Caco-2 (cell line): ENCODE measurements at regions not wholly inside any gene's neighbourhood (a gene's known extent, or its start where the extent isn't known, plus 50 kb on each side); places are given as distances from the start of the nearest gene placed in this dataset.

Experiments
- BruUV-seq: library from RNA; stranded (reverse); fragments of 400-500 nt; replicated peaks from 2 replicates; lab custom pipeline; 2021; lab: Mats Ljungman, UMichigan
- CTCF ChIA-PET: fragments of 300-600 bp; sonication (Branson Sonifier 250); formaldehyde crosslinking; loops from one replicate; lab custom pipeline; 2022; ENCODE audit warnings: antibody characterized with exemption; lab: Charles Lee
- POLR2A ChIA-PET: fragments of 300-600 bp; sonication (Branson Sonifier 250); formaldehyde crosslinking; loops from one replicate; lab custom pipeline; 2022; ENCODE audit warnings: antibody characterized with exemption; lab: Charles Lee
- DNase-seq, 2 experiments: peaks; one replicate each; pipeline versions ENCODE4 v3.0.0 to v3.0.0-alpha.2; 2020 to 2022
- H3K27me3 ChIP-seq: replicated peaks from 2 replicates; pipeline ENCODE4 v1.6.0; 2011; ENCODE audit warnings: low read length; ENCODE audit not compliant: control insufficient read depth, insufficient read depth
- H3K36me3 ChIP-seq: 2 replicates; pipeline ENCODE4 v1.5.1; 2011; ENCODE audit warnings: low read length; ENCODE audit not compliant: control insufficient read depth, insufficient read depth
- H3K4me1 ChIP-seq: fragments of 250-450 bp; sonication (Bioruptor Pico); 2 replicates; pipeline ENCODE4 v1.5.1; 2020; ENCODE audit warnings: mild to moderate bottlenecking
- H3K4me3 ChIP-seq: 2 replicates; pipeline ENCODE4 v1.5.1; 2011; ENCODE audit warnings: low read depth, mild to moderate bottlenecking, control low read depth, low read length
- H3K9me3 ChIP-seq: fragments of 250-450 bp; sonication (Bioruptor Pico); 2 replicates; pipeline ENCODE4 v1.5.1; 2020; ENCODE audit warnings: mild to moderate bottlenecking, moderate library complexity
- H3K27ac Mint-ChIP-seq: one replicate; pipeline ENCODE4 v1.8.0; 2022; ENCODE audit warnings: mixed read lengths; ENCODE audit not compliant: unreplicated experiment
- H3K27me3 Mint-ChIP-seq: one replicate; pipeline ENCODE4 v1.8.0; 2022; ENCODE audit warnings: mixed read lengths; ENCODE audit not compliant: insufficient read depth, unreplicated experiment
- H3K36me3 Mint-ChIP-seq: one replicate; pipeline ENCODE4 v1.8.0; 2022; ENCODE audit warnings: mild to moderate bottlenecking, mixed read lengths; ENCODE audit not compliant: insufficient read depth, unreplicated experiment
- H3K4me1 Mint-ChIP-seq: one replicate; pipeline ENCODE4 v1.8.0; 2022; ENCODE audit warnings: low read depth, mixed read lengths; ENCODE audit not compliant: unreplicated experiment
- H3K4me3 Mint-ChIP-seq: one replicate; pipeline ENCODE4 v1.8.0; 2022; ENCODE audit warnings: mild to moderate bottlenecking, moderate library complexity, mixed read lengths; ENCODE audit not compliant: unreplicated experiment
- H3K9me3 Mint-ChIP-seq: one replicate; pipeline ENCODE4 v1.8.0; 2022; ENCODE audit warnings: mixed read lengths; ENCODE audit not compliant: unreplicated experiment
- CTCF ChIP-seq, 2 experiments: fragments of 200-600 bp in 1 of 2; IDR thresholded peaks; 1 replicate in 1 of 2; 2 replicates in 1 of 2; pipeline versions ENCODE4 v1.5.1 to v1.8.0; 2011 to 2022; ENCODE audit warnings: antibody characterized with exemption in 1 of 2, control low read depth in 1 of 2, inconsistent platforms in 1 of 2, low read depth in 1 of 2, low read length in 1 of 2, mild to moderate bottlenecking in 1 of 2, moderate library complexity in 1 of 2; ENCODE audit not compliant: insufficient read depth in 1 of 2, severe bottlenecking in 1 of 2, unreplicated experiment in 1 of 2
- intact Hi-C: fragments of 100-400 bp; cut with micrococcal nuclease; formaldehyde crosslinking; loops from one replicate; pipeline ENCODE4 v1.10.0; 2022; ENCODE audit not compliant: unreplicated experiment

- H3K4me3 Mint-ChIP-seq: no peak overlapping the region
- TF ChIP-seq CTCF (IDR thresholded peaks at IDR 0.05; ENCODE audit: insufficient read depth in 1 of 2, low read depth in 1 of 2, low read length in 1 of 2, severe bottlenecking in 1 of 2, unreplicated experiment in 1 of 2): no peak
- H3K36me3 Mint-ChIP-seq: no peaks in the 10 kb centered on the region
- no TSS peak for BruUV-seq
- no peak overlapping the region for H3K27ac Mint-ChIP-seq
- intact Hi-C loops: no loop called here
- POLR2A ChIA-PET: no interaction called here
- Histone ChIP-seq H3K9me3 (no peaks in the 10 kb centered on the region), H3K27me3 (no peaks in the 10 kb centered on the region), H3K4me1 (no peaks in the 10 kb centered on the region), H3K36me3 (no peaks in the 10 kb centered on the region), H3K4me3 (no peak overlapping the region)
- no peaks in the 10 kb centered on the region for H3K9me3 Mint-ChIP-seq
- CTCF ChIA-PET: no interaction called here
- H3K27me3 Mint-ChIP-seq: peaks cover 3% of the 10 kb centered on the region
- DNase-seq: no peak
- no peaks in the 10 kb centered on the region for H3K4me1 Mint-ChIP-seq
These were observed 367.1 kb downstream of the ZEB2 start for GRCh38 chr2:144152817-144153271.

- no TSS peak for BruUV-seq
- H3K4me3 ChIP-seq: no peak overlapping the region
- H3K9me3 ChIP-seq: no peaks in the 10 kb centered on the region
- CTCF ChIA-PET: no interaction called here
- intact Hi-C loops: no loop called here
- Mint-ChIP-seq H3K9me3 (no peaks in the 10 kb centered on the region), H3K4me1 (no peaks in the 10 kb centered on the region), H3K4me3 (no peak overlapping the region), H3K36me3 (no peaks in the 10 kb centered on the region), H3K27ac (no peak overlapping the region), H3K27me3 (peaks cover 3% of the 10 kb centered on the region)
- H3K27me3 ChIP-seq: no peaks in the 10 kb centered on the region
- POLR2A ChIA-PET: no interaction called here
- no peak for TF ChIP-seq CTCF (IDR thresholded peaks at IDR 0.05; ENCODE audit: insufficient read depth in 1 of 2, low read depth in 1 of 2, low read length in 1 of 2, severe bottlenecking in 1 of 2, unreplicated experiment in 1 of 2)
- no peaks in the 10 kb centered on the region for H3K36me3 ChIP-seq
- no peak for DNase-seq
- no peaks in the 10 kb centered on the region for H3K4me1 ChIP-seq
These were observed 368.1 kb downstream of the ZEB2 start for GRCh38 chr2:144151851-144152250.

GRCh38 chr2:144151405-144151804 lies 368.5 kb downstream of the ZEB2 start:
- POLR2A ChIA-PET: no interaction called here
- H3K9me3 Mint-ChIP-seq: no peaks in the 10 kb centered on the region
- Histone ChIP-seq H3K9me3 (no peaks in the 10 kb centered on the region), H3K36me3 (no peaks in the 10 kb centered on the region), H3K27me3 (no peaks in the 10 kb centered on the region), H3K4me3 (no peak overlapping the region), H3K4me1 (no peaks in the 10 kb centered on the region)
- H3K27ac Mint-ChIP-seq: no peak overlapping the region
- no peak overlapping the region for H3K4me3 Mint-ChIP-seq
- H3K27me3 Mint-ChIP-seq: peaks cover 3% of the 10 kb centered on the region
- DNase-seq: no peak
- CTCF ChIA-PET: no interaction called here
- BruUV-seq: no TSS peak
- no peaks in the 10 kb centered on the region for H3K4me1 Mint-ChIP-seq
- intact Hi-C loops: no loop called here
- no peaks in the 10 kb centered on the region for H3K36me3 Mint-ChIP-seq
- no peak for TF ChIP-seq CTCF (IDR thresholded peaks at IDR 0.05; ENCODE audit: insufficient read depth in 1 of 2, low read depth in 1 of 2, low read length in 1 of 2, severe bottlenecking in 1 of 2, unreplicated experiment in 1 of 2)
